Neural cell (in vitro differentiated cells): ENCODE measurements at regions not wholly inside any gene's neighbourhood (a gene's known extent, or its start where the extent isn't known, plus 50 kb on each side); places are given as distances from the start of the nearest gene placed in this dataset.

ENCODE experiments used
- H2AFZ ChIP-seq: fragments of 200-600, 300-800 bp; sonication (generic), shearing (Covaris generic); 2 replicates; pipeline ENCODE4 v1.6.0; 2014; ENCODE audit warnings: low read depth, mild to moderate bottlenecking, antibody characterized with exemption, low read length, moderate library complexity
- H3F3A ChIP-seq: fragments of 200-600 bp; shearing (Covaris generic); 2 replicates; pipeline ENCODE4 v1.6.1; 2016; ENCODE audit warnings: mild to moderate bottlenecking, moderate library complexity, mixed read lengths, antibody characterized with exemption, low read length; ENCODE audit not compliant: insufficient read depth, poor library complexity, severe bottlenecking
- H3K27ac ChIP-seq: fragments of 200-600, 300-800 bp; sonication (generic), shearing (Covaris generic); 2 replicates; pipeline ENCODE4 v1.5.1; 2014; ENCODE audit warnings: mild to moderate bottlenecking, low read length, moderate library complexity
- H3K27me3 ChIP-seq: fragments of 300-800, 200-600 bp; sonication (generic), shearing (Covaris generic); 2 replicates; pipeline ENCODE4 v1.6.0; 2014; ENCODE audit warnings: mild to moderate bottlenecking, low read depth, low read length, moderate library complexity; ENCODE audit not compliant: insufficient read depth
- H3K36me3 ChIP-seq: fragments of 300-800, 200-600 bp; sonication (generic), shearing (Covaris generic); 2 replicates; pipeline ENCODE4 v1.5.1; 2014; ENCODE audit warnings: mild to moderate bottlenecking, antibody characterized with exemption, low read length, moderate library complexity; ENCODE audit not compliant: insufficient read depth
- H3K4me2 ChIP-seq: fragments of 300-800, 200-600 bp; sonication (generic), shearing (Covaris generic); 2 replicates; pipeline ENCODE4 v1.6.0; 2014; ENCODE audit warnings: mild to moderate bottlenecking, low read length
- H3K4me3 ChIP-seq: fragments of 300-800, 200-600 bp; sonication (generic), shearing (Covaris generic); 2 replicates; pipeline ENCODE4 v1.5.1; 2014; ENCODE audit warnings: mild to moderate bottlenecking, low read length, moderate library complexity
- H3K79me2 ChIP-seq: fragments of 200-600 bp; shearing (Covaris generic); replicated peaks from 2 replicates; pipeline ENCODE4 v1.6.0; 2014; ENCODE audit warnings: mild to moderate bottlenecking, low read length, moderate library complexity; ENCODE audit not compliant: insufficient read depth
- H3K9ac ChIP-seq: fragments of 300-800, 200-600 bp; sonication (generic), shearing (Covaris generic); 2 replicates; pipeline ENCODE4 v1.6.1; 2016; ENCODE audit warnings: mild to moderate bottlenecking, low read length, mixed read lengths
- H3K9me2 ChIP-seq: fragments of 200-600 bp; shearing (Covaris generic); 2 replicates; pipeline ENCODE4 v1.6.1; 2016; ENCODE audit warnings: mild to moderate bottlenecking, low read length, mixed read lengths; ENCODE audit not compliant: insufficient read depth
- H3K9me3 ChIP-seq: fragments of 200-600, 300-800 bp; sonication (generic), shearing (Covaris generic); 2 replicates; pipeline ENCODE4 v1.6.1; 2016; ENCODE audit warnings: mild to moderate bottlenecking, mixed run types, low read length, moderate library complexity, mixed read lengths
- H4K20me1 ChIP-seq: fragments of 200-600 bp; shearing (Covaris generic); 2 replicates; pipeline ENCODE4 v1.6.1; 2016; ENCODE audit warnings: mild to moderate bottlenecking, mixed run types; ENCODE audit not compliant: insufficient read depth
- CTCF ChIP-seq: fragments of 450-650 bp; IDR thresholded peaks from 2 replicates; pipeline ENCODE4 v1.5.1; 2014; ENCODE audit warnings: antibody characterized with exemption, mild to moderate bottlenecking, moderate library complexity; ENCODE audit not compliant: poor library complexity, severe bottlenecking
- EP300 ChIP-seq: fragments of 450-650 bp; conservative IDR thresholded peaks from 2 replicates; pipeline ENCODE4 v1.6.1; 2014; ENCODE audit warnings: antibody characterized with exemption, mild to moderate bottlenecking, moderate library complexity; ENCODE audit not compliant: poor library complexity, severe bottlenecking
- EZH2 ChIP-seq: fragments of 200-600, 300-800 bp; shearing (Covaris generic), sonication (generic); IDR thresholded peaks from 2 replicates; pipeline ENCODE4 v1.6.1; 2014; ENCODE audit warnings: antibody characterized with exemption, low read length, borderline replicate concordance, mild to moderate bottlenecking; ENCODE audit not compliant: insufficient read depth, poor library complexity, severe bottlenecking
- MXI1 ChIP-seq: fragments of 450-650 bp; conservative IDR thresholded peaks from 2 replicates; pipeline ENCODE4 v1.6.1; 2014; ENCODE audit warnings: antibody characterized with exemption, mild to moderate bottlenecking; ENCODE audit not compliant: poor library complexity, severe bottlenecking
- POLR2AphosphoS5 ChIP-seq: IDR thresholded peaks from 2 replicates; pipeline ENCODE4 v1.6.1; 2012
- RAD21 ChIP-seq: fragments of 450-650 bp; conservative IDR thresholded peaks from 2 replicates; pipeline ENCODE4 v1.6.1; 2014; ENCODE audit warnings: antibody characterized with exemption, mild to moderate bottlenecking, moderate library complexity
- REST ChIP-seq: IDR thresholded peaks from 2 replicates; pipeline ENCODE4 v1.6.1; 2012; ENCODE audit warnings: borderline replicate concordance
- SMC3 ChIP-seq: fragments of 450-650 bp; conservative IDR thresholded peaks from 2 replicates; pipeline ENCODE4 v1.6.1; 2014; ENCODE audit warnings: antibody characterized with exemption, mild to moderate bottlenecking, moderate library complexity; ENCODE audit not compliant: poor library complexity
- TAF1 ChIP-seq: IDR thresholded peaks from 2 replicates; pipeline ENCODE4 v1.6.1; 2012; ENCODE audit warnings: low read depth

GRCh38 chr6:71421611-71422010 lies 133.0 kb downstream of the OGFRL1 start:
- H3K4me3 ChIP-seq = no peak overlapping the region
- no peak overlapping the region for H2AFZ ChIP-seq
- H4K20me1 ChIP-seq = no peaks in the 10 kb centered on the region
- H3K79me2 ChIP-seq = peaks cover 7% of the 10 kb centered on the region
- no peak for TF ChIP-seq EZH2
- no peak for TF ChIP-seq TAF1
- TF ChIP-seq RAD21 = no peak
- TF ChIP-seq EP300 = no peak
- no peak for TF ChIP-seq POLR2AphosphoS5
- no peak for TF ChIP-seq SMC3
- no peak for TF ChIP-seq REST
- no peak for TF ChIP-seq CTCF
- no peak for TF ChIP-seq MXI1
- H3K9me3 ChIP-seq = no peaks in the 10 kb centered on the region
- H3F3A ChIP-seq = no peaks in the 10 kb centered on the region
- H3K9me2 ChIP-seq = no peaks in the 10 kb centered on the region
- H3K9ac ChIP-seq = no peak overlapping the region
- H3K27me3 ChIP-seq = no peaks in the 10 kb centered on the region
- H3K27ac ChIP-seq = no peak overlapping the region
- H3K36me3 ChIP-seq = no peaks in the 10 kb centered on the region
- no peak overlapping the region for H3K4me2 ChIP-seq

- Histone ChIP-seq H3K27ac (no peak overlapping the region), H2AFZ (no peak overlapping the region), H3K9me3 (no peaks in the 10 kb centered on the region), H3K27me3 (no peaks in the 10 kb centered on the region), H3K9me2 (no peaks in the 10 kb centered on the region), H3K79me2 (no peaks in the 10 kb centered on the region), H3K9ac (no peak overlapping the region), H3K4me3 (no peak overlapping the region), H4K20me1 (no peaks in the 10 kb centered on the region), H3F3A (no peaks in the 10 kb centered on the region), H3K36me3 (no peaks in the 10 kb centered on the region), H3K4me2 (no peak overlapping the region)
- TF ChIP-seq TAF1 (no peak), RAD21 (no peak), SMC3 (no peak), REST (no peak), POLR2AphosphoS5 (no peak), CTCF (no peak), EZH2 (no peak), EP300 (no peak), MXI1 (no peak)
Measured at GRCh38 chr6:71430018-71430417, 141.4 kb downstream of the OGFRL1 start.
